Gastrocnemius medialis (tissue), 4 donors: ENCODE measurements at regions not wholly inside any gene's neighbourhood (a gene's known extent, or its start where the extent isn't known, plus 50 kb on each side); places are given as distances from the start of the nearest gene placed in this dataset.

ENCODE experiments used
- CTCF ChIP-seq, 5 experiments: fragments of 450-650 bp in 3 of 5; fragments of 200-600 bp in 2 of 5; sonication (generic) in 2 of 5; IDR thresholded peaks in 4 of 5; conservative IDR thresholded peaks in 1 of 5; 1 replicate in 4 of 5; 2 replicates in 1 of 5; pipeline ENCODE4 v1.5.1; 2016 to 2019; ENCODE audit warnings: antibody characterized with exemption in 5 of 5, mild to moderate bottlenecking in 3 of 5, moderate library complexity in 3 of 5
- POLR2A ChIP-seq, 2 donors: fragments of 450-650 bp; IDR thresholded peaks; one replicate each; pipeline ENCODE4 v1.6.1; 2017; ENCODE audit warnings: antibody characterized with exemption in 2 of 2, mild to moderate bottlenecking in 2 of 2, moderate library complexity in 2 of 2

DNA sequence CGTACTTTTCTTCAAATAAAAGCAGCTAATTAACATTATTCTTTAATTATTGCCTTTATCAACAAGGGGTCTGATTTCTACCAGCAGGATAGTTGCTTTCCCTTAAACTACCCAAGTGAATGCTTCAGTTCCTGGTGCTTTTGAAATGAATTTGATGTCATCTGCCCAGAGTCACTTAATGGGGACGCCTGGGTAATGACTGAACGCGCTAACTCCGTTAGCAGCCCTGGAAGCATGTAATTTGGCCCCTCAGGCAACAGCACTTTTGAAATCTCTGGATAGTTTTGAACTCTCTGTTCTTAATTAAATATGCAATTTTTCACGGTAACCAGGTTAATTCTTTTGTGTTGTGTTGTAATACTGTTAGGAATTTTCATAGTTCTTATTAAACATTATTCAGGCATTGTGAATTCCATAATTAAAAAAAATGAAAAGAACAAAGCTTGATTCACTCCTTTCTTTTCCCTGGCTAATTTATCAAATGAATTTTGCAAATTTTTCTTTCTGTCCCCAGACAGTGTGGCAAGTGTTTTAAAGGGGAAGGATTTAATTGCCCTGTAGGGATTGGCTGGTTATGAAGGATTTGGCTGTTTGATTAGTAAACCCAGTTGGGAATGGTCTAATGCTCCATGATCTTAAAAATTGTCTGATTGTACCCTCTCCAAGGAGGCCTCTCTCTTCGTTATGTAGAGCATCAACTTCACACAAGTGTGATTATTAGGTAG lies 137.5 kb upstream of the MYL2 start:
- TF ChIP-seq CTCF (IDR thresholded peaks at IDR 0.05 in 4 of 5, conservative IDR thresholded peaks at IDR 0.05 in 1 of 5), result no peak
- TF ChIP-seq POLR2A (IDR thresholded peaks at IDR 0.05), result no peak
